ENCODE measurements at regions not wholly inside any gene's neighbourhood (a gene's known extent, or its start where the extent isn't known, plus 50 kb on each side); places are given as distances from the start of the nearest gene placed in this dataset.

- DNase-seq, result no peak
Measured at GRCh38 chrX:110432091-110432905, 73.7 kb downstream of the RTL9 start.

GRCh38 chrX:110432906-110433215 is 74.2 kb downstream of the RTL9 start:
- no peak for DNase-seq

- DNase-seq, result no peak
Measured at GRCh38 chrX:110435196-110435595, 76.5 kb downstream of the RTL9 start.

- no peak for DNase-seq
Measured at GRCh38 chrX:110436523-110436922, 77.9 kb downstream of the RTL9 start.

- DNase-seq, result no peak
Measured at GRCh38 chrX:110437686-110438085, 79.0 kb downstream of the RTL9 start.

GRCh38 chrX:110440016-110440805 is 81.6 kb downstream of the RTL9 start:
- DNase-seq, result no peak

GRCh38 chrX:110442635-110443034 is 84.0 kb downstream of the RTL9 start:
- DNase-seq, result no peak

GRCh38 chrX:110444996-110445395 is 86.3 kb downstream of the RTL9 start:
- no peak for DNase-seq

- DNase-seq, result no peak
Measured at GRCh38 chrX:110448459-110448858, 89.8 kb downstream of the RTL9 start.

GRCh38 chrX:110449312-110449711 is 90.7 kb downstream of the RTL9 start:
- DNase-seq, result no peak

GRCh38 chrX:110450050-110450449 is 91.4 kb downstream of the RTL9 start:
- DNase-seq, result peak; percentile 38

- DNase-seq, result no peak
Measured at GRCh38 chrX:110454336-110454735, 95.7 kb downstream of the RTL9 start.

GRCh38 chrX:110462957-110463356 is 104.3 kb downstream of the RTL9 start:
- no peak for DNase-seq

- no peak for DNase-seq
Measured at GRCh38 chrX:110466790-110467189, 108.1 kb downstream of the RTL9 start.

- DNase-seq, result no peak
Measured at GRCh38 chrX:110472265-110472664, 113.6 kb downstream of the RTL9 start.

GRCh38 chrX:110477593-110478228 is 119.1 kb downstream of the RTL9 start:
- no peak for DNase-seq

GRCh38 chrX:110491846-110492620 is 133.4 kb downstream of the RTL9 start:
- no peak for DNase-seq

- no peak for DNase-seq
Measured at GRCh38 chrX:110504947-110505346, 146.3 kb downstream of the RTL9 start.

GRCh38 chrX:110509755-110510532 is 151.3 kb downstream of the RTL9 start:
- DNase-seq, result no peak

- DNase-seq, result no peak
Measured at GRCh38 chrX:110511238-110511637, 152.6 kb downstream of the RTL9 start.

GRCh38 chrX:110512341-110512740 is 153.7 kb downstream of the RTL9 start:
- DNase-seq, result no peak

- no peak for DNase-seq
Measured at GRCh38 chrX:110514509-110514908, 155.9 kb downstream of the RTL9 start.

All from 8988T (cell line).